HG03565 (cell line): ENCODE measurements at regions not wholly inside any gene's neighbourhood (a gene's known extent, or its start where the extent isn't known, plus 50 kb on each side); places are given as distances from the start of the nearest gene placed in this dataset.
"Not testable (repeated sequence)": the region's sequence is repeated elsewhere in the genome, so short reads cannot be mapped to it uniquely, and the experiment has no call there.

Experiments used
- ATAC-seq: cut with Tn5 transposase; IDR thresholded peaks from one replicate; pipeline ENCODE4 v1.9.1; 2021; ENCODE audit warnings: mild to moderate bottlenecking, moderate library complexity; ENCODE audit not compliant: unreplicated experiment

DNA sequence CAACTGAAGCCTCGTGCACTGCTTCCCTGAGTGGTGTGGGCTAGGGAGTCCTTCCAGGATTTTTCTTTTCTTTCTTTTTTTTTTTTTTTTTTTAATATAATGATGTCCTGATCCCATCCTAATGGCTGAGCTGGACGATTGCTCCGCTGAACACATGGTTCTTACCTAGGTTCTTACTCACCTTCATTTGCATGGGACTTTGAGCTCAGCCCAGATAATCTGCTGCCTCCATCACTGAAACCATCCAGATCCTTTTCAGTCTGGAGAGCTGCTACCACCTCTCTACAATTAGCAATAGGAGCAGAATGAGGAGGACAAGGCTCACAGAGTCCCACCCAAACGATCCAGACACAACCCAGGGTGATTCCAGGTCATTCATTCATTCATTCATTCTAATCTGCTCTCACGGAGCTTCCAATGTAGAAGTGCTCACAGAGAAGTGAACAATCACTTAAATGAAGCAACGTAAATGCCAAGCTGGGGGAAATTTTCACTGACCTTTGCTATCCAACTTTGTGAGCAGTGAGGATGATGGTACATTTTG lies 246.3 kb upstream of the RREB1 start:
- ATAC-seq = no peak

DNA sequence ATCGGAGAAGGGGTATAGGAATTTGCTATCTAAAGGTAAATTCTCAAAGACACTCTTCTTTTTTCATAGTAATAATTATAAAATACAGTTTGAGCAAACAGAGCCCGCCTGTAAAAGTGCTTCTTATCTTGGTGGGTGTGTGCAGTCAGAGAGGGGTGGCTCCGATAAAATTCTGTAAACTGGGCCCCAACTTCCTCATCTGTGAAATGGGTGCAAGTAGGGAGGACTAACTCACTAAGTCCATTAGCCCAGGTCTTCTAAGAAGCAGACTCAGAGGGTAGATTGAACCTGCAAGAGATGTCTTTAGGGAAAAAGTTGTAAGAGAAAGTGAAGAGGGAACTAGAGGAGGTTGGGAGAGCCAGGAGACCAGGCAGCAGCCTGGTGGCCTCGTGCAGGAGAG lies 245.8 kb upstream of the RREB1 start:
- ATAC-seq = no peak

DNA sequence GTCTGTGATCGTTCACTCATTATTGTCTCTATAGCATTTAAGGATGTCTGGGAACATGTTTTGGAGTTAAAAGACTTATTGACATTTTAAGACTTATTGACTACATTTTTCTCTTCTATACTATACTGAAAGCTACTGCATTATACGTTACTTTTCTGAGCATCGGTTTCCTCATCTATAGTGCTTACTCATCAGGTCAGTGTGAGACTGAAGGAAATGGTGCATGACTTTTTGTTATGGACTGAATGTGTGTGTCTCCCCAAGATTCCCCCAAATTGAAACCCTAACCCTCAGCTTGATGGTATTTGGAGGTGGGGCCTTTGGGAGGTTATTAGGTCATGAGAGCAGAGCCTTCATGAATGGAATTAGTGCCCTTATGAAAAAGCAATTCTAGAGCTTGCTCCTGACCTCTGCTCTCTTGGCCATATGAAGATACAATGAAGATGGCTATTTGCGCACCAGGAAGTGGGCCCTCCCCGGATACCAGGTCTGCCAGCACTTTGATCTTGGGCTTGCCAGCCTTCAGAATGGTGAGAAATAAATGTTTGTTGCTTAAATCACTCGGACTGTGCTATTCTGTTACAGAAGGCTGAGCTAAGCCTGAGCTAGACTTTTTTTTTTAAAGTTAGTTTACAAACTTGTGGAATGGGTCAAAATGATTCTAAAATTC lies 243.7 kb upstream of the RREB1 start:
- ATAC-seq = no peak

DNA sequence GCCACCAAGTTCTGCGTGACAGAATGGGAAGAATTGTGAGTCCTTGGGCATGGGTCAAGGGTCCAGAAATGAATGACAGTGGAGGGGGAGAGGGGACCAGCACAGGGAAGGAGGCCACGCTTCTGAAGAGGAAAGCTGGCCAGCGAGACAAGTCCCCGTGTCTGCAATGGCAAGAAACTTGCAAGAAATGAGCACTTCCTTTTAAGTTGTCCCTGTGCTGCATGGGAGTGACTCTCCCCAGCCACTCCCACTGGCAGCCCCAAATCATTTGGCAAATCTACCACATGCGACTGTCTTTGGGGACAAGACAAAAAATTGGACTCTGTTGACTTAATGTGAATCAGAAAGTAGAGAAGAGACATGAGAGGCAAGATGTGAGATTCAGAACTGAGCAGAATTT lies 242.2 kb upstream of the RREB1 start:
- no peak for ATAC-seq

DNA sequence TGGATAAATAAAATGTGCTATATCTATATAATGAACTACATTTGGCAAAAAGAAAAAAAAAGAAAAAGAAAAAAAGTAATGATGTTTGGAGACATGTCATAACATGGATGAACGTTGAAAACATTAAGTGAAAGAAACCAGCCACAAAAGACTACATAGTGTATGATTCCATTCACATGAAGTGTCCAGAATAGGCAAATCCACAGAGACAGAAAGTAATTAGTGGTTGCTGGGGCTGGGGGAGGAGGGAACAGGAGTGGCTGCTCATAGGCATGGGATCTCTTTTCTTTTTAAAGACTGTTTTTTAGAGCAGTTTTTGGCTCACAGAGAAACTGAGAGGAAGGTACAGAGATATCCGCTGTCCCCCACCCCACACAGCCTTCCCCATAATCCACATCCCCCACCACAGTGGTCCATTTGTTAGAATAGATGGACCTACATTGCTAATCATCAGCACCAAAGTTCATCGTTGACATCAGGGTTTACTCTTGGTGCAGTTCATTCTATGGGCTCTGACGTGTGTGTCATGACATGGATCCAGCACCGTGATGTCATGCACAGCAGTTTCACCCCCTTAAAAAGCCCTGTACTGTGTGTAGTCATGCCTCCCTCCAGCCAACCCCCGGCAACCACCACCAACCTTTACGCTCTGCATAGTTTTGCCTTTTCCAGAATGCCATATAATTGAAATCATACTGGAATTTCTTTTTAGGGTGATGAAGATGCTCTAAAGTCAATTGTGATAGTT lies 240.9 kb upstream of the RREB1 start:
- ATAC-seq = no peak

DNA sequence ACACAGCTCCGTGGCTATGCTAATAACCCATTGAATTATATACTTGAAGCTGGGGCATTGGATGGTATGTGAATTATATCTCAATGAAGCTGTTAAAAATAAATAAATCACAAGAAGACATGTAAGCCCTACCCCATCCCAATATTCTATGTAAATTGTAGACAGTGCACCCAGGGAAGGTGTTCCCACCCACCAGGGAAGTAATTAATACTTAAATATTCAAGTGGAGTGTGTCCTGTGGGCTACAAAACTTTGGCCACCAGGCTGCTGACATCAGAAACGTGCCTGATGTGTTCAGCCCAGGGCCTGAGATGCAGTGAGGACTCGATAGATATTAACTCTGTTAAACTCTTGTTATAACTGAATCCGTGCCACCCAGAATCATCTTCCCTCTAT lies 240.4 kb upstream of the RREB1 start:
- no peak for ATAC-seq

DNA sequence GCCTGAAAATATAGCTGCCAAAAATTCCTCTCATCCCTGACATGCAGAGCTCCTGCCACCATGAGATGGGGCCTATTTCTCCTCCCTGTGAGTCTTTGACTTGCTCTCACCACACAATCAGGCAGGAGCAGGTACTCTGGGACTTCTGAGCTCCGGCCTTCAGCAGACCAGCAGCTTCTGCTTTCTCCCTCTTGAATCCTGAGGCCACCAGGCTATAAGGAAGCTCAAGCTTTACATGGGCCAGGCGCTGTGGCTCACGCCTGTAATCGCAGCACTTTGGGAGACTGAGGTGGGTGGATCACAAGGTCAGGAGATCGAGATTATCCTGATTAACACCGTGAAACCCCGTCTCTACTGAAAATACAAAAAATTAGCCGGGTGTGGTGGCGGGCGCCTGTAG lies 238.7 kb upstream of the RREB1 start:
- no peak for ATAC-seq

DNA sequence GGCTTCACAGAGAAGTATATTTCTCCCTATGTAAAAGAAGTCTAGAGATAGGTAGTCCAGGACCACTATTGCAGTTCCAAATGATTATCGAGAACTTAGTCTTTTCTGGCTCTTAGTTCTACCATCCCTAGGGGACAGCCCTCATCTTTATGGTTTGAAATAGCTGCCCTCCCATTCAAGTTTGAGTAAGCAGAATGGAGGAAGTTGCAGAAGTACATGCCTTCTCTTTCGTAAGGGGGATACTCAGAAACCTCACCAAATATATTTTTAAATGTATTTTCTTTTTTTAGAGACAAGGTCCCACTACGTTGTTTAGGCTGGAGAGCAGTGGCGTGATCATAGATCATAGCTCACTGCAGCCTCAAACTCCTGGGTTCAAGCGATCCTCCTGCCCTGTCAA lies 236.8 kb upstream of the RREB1 start:
- no peak for ATAC-seq

DNA sequence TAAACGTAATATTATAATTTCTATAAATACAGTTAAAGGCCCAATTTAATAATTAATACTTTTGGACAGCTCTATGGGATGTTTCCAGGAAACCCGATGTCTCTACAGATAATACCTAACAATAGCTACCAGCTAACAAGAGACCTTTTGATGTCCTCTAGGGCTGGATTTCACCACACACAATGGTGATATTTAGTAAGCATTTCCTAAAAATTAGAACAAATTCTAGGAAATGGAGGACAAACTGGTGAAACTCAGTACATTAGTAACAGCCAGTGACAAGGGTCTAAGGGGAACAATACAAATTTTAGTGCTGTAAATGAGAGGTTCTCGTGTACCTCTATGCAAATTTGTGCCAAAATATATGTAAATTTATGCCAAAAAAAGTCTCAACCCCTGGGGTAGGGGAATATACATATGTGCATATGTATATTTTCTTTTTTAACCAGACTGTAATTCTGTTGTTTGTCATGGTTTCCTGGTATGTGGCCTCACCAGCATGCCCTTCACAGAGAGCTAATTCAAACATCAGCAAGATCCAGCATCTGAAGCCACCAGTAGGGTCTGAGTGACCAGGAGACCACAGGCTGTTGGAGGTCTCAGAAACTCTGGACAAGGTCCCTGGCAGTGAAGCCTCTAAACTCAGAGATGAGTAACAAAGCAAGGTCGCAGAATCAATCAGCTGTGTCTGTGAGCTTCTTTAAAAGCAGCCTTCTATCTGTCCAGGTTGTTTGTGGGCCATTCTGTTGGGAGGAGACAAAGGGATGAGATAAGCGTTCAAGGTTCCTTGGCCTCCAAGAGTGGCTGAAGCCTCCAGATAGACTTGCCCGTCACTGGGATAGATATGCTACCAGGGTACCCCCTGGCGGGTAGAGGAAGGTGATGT lies 235.1 kb upstream of the RREB1 start:
- no peak for ATAC-seq

DNA sequence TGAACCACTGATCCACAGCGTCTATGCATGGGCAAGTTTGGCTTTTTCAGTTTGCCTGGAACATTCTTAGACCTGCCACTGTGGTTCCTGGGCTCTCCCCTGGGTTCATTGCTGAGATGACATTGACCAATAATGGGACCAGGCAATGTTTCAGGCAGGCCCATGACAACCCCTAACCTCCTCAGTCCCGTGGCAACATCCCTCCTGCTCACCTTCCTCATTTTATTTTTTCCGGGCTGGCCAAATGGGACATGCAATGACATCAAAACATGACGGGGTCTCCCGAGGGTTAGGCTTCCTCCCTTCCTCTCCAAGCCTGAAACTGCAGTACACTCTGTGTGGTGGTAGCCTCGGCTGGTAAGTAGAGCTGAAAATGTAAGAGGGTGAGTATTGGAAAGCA lies 234.0 kb upstream of the RREB1 start:
- ATAC-seq = no peak

DNA sequence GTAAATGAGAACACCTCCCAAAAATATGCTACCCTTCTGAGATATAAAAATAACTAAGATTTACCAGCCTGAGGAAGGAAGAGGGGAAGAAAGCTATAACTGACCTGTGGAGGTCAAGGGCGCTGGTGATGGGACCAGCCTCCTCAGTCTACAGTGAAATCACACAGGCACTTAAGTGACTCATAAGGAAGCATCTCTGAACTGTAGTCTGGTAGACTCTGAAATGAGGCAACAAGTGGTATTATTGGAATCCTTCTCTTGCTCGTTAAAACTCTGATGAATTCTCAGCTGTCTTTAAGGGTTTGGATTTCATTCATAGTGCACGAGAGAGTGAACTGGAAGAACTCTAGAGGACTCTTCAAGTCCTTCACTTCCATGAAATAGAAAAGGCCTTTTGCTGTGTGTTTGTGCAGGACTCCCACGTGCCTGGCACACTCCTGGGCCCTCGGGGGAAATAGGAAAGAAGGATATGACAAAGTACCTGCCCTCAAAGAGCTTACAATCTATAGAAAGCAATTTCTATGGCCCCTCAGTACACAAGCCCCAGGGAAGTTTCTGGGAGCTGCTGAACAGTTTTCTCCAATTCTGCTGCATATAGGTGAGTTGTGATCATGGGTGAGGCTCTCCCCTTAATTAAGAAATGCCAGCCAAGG lies 231.8 kb upstream of the RREB1 start:
- no peak for ATAC-seq

DNA sequence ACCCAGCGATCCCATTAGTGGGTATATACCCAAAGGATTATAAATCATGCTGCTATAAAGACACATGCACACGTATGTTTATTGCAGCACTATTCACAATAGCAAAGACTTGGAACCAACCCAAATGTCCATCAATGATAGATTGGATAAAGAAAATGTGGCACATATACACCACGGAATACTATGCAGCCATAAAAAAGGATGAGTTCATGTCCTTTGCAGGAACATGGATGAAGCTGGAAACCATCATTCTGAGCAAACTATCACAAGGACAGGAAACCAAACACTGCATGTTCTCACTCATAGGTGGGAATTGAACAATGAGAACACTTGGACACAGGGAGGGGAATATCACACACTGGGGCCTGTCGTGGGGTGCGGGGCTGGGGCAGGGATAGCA lies 230.0 kb upstream of the RREB1 start:
- not testable (repeated sequence) for ATAC-seq

DNA sequence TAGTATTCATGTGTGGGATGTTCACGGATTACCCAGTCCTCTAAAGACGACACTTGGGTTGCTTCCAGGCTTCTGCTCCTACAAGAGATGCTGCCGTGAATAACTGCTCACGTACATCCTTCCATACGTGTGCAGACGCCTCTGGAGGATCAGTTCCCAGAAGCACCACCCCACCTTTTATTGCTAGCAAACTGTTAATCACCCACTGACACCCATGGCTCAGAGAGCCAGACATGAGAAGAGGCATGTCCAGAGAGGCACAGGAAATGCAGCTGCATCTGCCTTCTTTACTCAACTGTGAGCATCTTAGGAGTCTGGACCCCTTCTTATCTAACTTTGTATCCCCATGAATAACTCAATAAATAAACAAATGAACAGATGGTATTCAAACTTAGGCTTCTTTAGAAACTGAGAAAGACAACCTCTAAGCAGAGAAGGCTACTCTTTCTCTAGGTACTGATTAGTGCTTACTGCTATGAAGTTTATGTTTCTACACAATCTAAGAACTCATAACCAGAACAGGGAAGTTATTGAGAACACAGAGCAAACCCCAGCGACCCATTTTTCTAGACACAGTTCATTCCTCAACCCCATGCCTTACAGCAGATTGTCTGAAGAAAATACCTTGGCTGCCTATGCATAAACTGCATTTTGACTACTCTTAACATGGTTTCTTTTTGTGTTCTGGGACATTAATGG lies 228.7 kb upstream of the RREB1 start:
- ATAC-seq = no peak

DNA sequence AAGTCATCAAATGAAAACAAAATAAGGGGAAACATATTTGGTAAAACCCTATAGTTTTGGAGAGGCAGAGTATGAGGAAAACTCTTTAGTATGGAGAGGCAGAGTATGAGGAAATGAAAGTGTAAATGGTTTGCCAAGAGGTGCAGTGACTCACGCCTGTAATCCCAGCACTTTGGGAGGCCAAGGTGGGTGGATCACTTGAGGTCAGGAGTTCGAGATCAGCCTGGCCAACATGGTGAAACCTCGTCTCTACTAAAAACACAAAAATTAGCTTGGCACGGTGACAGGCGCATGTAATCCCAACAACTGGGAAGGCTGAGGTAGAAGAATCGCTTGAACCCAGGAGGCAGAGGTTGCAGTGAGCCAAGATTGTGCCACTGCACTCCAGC lies 228.2 kb upstream of the RREB1 start:
- not testable (repeated sequence) for ATAC-seq

DNA sequence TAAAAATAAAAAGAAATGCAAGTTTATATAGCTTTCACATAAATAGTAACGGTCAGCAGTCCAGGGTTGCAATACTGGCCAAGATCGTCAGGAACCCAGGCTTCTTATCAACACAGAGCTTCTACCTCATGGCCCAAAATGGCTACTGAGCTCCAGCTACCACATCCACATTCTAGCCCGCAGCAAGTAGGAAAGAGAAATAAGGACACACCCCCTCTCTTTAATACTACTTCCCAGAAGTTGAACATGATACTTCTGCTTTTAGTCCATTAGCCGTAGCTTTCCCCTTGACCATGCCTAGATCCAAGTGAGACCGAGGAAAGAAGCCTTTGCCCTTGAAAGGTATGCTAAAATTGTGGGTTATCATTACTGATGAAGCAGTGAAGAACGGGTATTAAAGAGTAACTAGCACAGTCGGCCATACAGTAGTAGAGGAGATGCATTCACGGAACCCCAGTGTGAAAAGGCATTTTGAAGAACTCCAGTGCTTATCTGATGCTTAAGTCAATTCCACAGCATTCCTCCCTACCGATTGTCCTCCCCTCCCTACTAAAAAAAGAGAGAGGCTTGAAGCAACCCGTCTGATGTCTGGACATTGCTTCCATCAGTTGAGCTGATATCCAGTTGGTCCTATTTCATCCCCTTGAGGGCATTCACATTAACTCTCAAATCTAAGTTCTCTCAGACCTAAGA lies 226.9 kb upstream of the RREB1 start:
- no peak for ATAC-seq

DNA sequence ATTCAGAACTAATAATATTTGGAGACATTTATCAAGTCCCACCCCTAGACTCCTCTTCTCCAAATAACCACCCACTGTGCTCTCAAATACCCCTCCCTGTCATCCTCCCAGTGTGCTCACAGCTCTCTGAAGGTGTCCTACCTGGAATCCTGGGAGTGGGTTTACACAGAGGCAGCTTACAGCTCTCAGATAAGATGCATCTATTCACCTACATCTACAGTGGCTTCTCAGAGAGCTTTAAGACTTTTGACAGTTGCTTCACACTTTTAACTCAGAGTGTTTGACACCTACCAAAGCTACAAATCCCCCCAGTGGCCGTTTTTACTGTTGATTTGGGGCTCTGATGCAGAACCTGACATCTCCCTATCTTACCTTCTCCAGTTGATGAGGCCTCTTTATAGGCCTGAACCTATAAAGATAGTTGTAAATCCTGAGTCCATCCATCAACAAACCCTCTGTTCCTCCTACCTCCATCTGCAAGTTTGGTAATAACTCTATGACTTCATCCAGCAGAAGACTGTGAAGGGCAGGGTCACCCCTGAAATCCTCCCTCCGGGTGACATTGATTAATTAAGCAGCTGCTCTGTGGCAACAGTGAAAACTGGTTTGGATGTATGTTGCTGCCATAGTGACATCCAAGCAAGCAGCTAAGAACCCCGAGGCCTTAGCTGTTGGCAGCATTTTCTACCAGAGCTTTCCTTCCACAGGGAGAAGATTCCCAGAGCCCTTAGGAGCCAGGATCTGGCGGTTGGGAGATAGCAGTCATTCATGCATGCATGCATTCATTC lies 226.1 kb upstream of the RREB1 start:
- ATAC-seq = no peak

DNA sequence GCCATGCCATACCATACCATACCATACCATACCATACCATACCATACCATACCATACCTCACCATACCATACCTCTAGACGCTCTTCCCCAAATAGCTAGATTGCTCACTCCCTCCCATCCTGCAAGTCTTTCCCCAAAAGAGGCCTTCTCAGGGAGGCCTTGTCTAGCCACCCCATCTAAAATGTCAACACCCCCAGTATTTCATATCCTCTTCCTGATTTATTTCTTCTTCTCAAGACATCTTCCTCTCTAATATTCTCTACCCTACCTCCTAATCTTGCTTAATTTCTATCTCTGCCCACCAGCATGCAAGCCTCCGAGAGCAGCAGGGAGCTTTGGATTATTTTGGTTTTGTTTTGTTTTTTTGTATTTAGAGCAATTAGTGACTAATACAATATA lies 225.2 kb upstream of the RREB1 start:
- no peak for ATAC-seq

DNA sequence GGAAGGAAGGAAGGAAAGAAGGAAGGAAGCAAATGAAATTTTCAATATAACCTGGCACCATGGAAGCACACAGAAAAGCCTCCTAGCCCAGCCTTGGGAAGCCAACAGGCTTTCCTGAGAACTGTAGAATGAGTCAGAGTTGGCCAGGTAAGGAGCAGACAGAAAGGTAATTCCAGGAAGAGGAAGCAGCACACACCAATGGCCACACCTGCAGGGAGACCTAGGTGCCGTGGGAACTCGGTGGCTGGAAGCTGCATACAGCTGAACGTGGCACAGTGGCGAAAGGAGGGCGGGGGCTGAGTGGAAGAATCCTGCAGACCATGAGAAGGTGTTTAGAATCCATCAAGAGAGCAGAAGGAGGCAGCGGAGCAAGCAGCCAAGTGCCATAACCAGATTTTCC lies 224.8 kb upstream of the RREB1 start:
- no peak for ATAC-seq

DNA sequence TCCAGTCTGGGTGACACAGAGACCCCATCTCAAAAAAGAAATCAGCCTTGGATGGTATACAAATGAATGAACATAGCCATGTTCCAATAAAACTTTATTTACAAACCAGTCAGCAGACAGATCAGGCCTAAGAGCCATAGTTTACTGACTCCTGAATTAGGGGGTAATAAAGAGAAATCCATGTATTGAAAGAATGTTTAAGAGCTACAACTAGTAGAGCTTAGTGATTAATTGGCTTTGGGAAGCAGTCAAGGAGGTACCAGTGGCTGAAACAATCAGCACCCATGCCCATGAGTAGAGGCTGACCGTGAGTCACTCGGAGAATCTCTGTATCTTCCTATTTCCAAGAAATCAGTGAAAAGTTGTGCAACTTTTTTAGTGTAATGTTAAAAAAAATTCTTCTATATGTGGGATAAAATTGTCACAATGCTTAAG lies 223.6 kb upstream of the RREB1 start:
- ATAC-seq = no peak
